RWPE2 (cell line): ENCODE measurements at regions not wholly inside any gene's neighbourhood (a gene's known extent, or its start where the extent isn't known, plus 50 kb on each side); places are given as distances from the start of the nearest gene placed in this dataset.

Source experiments
- ATAC-seq: fragments of 200-7000 bp; cut with Tn5 transposase; 3 replicates; pipeline ENCODE4 v1.9.1; 2021; ENCODE audit warnings: low read depth
- DNase-seq: peaks from one replicate; pipeline ENCODE4 v3.0.0-alpha.2; 2020; ENCODE audit warnings: low spot score
- H3K27ac ChIP-seq: fragments of 450-650 bp; 2 replicates; pipeline ENCODE4 v1.5.1; 2017; ENCODE audit warnings: mild to moderate bottlenecking; ENCODE audit not compliant: poor library complexity, severe bottlenecking
- H3K27me3 ChIP-seq: fragments of 250-450 bp; sonication (Bioruptor Pico); 2 replicates; pipeline ENCODE4 v1.5.1; 2021; ENCODE audit warnings: mild to moderate bottlenecking, moderate library complexity; ENCODE audit not compliant: insufficient read depth, poor library complexity, severe bottlenecking
- H3K36me3 ChIP-seq: fragments of 250-450 bp; sonication (Bioruptor Pico); 2 replicates; pipeline ENCODE4 v1.5.1; 2020; ENCODE audit warnings: low read depth, mild to moderate bottlenecking, moderate library complexity
- H3K4me1 ChIP-seq: fragments of 250-450 bp; sonication (Bioruptor Pico); 2 replicates; pipeline ENCODE4 v1.5.1; 2021; ENCODE audit warnings: mild to moderate bottlenecking, moderate library complexity; ENCODE audit not compliant: insufficient read depth, poor library complexity, severe bottlenecking
- H3K4me3 ChIP-seq: fragments of 250-450 bp; sonication (Bioruptor Pico); 2 replicates; pipeline ENCODE4 v1.5.1; 2021; ENCODE audit warnings: mild to moderate bottlenecking, moderate library complexity; ENCODE audit not compliant: severe bottlenecking
- H3K9me3 ChIP-seq: fragments of 250-450 bp; sonication (Bioruptor Pico); 2 replicates; pipeline ENCODE4 v1.5.1; 2021; ENCODE audit warnings: mild to moderate bottlenecking, moderate library complexity; ENCODE audit not compliant: severe bottlenecking
- CTCF ChIP-seq: fragments of 450-650 bp; IDR thresholded peaks from one replicate; pipeline ENCODE4 v1.5.1; 2017; ENCODE audit warnings: mild to moderate bottlenecking, moderate library complexity; ENCODE audit not compliant: poor library complexity, severe bottlenecking

GRCh38 chr7:25841575-25841974, 310.4 kb upstream of the NFE2L3 start:
- Histone ChIP-seq H3K9me3 (no peaks in the 10 kb centered on the region), H3K4me1 (no peaks in the 10 kb centered on the region), H3K4me3 (no peak overlapping the region), H3K27ac (no peak overlapping the region), H3K36me3 (no peaks in the 10 kb centered on the region), H3K27me3 (no peaks in the 10 kb centered on the region)
- no peak for ATAC-seq
- no peak for TF ChIP-seq CTCF
- no peak for DNase-seq

DNA sequence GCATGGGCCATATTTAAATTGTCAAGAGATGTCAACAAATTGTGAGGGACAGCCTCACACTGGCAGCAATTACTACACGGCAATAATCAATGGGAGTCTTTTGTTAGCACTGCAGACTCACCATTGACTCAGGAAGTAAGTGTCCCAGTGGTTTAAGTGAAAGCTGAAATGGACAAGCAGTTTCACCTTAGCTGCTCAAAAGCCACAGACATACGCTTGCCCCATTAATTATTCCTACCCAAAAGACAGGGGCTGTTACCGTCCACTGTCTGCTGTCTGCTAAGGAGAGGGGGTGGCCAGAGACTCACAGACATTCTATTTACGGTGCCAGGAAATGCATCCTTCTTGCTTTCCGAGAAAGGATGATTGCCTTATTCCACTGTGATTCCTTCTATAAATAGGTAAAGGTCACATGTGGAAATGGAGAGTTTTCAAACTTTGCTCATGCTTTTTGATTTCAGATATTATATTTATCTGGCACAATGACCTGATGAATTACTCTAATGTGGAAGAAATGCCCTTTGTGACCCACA, 309.7 kb upstream of the NFE2L3 start:
- DNase-seq (no peak), ATAC-seq (no peak)
- Histone ChIP-seq H3K36me3 (no peaks in the 10 kb centered on the region), H3K9me3 (no peaks in the 10 kb centered on the region), H3K4me3 (no peak overlapping the region), H3K4me1 (no peaks in the 10 kb centered on the region), H3K27me3 (no peaks in the 10 kb centered on the region), H3K27ac (no peak overlapping the region)
- TF ChIP-seq CTCF = no peak

- Histone ChIP-seq H3K27ac (no peak overlapping the region), H3K4me3 (no peak overlapping the region), H3K36me3 (no peaks in the 10 kb centered on the region), H3K9me3 (no peaks in the 10 kb centered on the region), H3K27me3 (no peaks in the 10 kb centered on the region), H3K4me1 (no peaks in the 10 kb centered on the region)
- DNase-seq (no peak), ATAC-seq (no peak)
- TF ChIP-seq CTCF = no peak
These were observed 308.5 kb upstream of the NFE2L3 start for GRCh38 chr7:25843467-25843866.

DNA sequence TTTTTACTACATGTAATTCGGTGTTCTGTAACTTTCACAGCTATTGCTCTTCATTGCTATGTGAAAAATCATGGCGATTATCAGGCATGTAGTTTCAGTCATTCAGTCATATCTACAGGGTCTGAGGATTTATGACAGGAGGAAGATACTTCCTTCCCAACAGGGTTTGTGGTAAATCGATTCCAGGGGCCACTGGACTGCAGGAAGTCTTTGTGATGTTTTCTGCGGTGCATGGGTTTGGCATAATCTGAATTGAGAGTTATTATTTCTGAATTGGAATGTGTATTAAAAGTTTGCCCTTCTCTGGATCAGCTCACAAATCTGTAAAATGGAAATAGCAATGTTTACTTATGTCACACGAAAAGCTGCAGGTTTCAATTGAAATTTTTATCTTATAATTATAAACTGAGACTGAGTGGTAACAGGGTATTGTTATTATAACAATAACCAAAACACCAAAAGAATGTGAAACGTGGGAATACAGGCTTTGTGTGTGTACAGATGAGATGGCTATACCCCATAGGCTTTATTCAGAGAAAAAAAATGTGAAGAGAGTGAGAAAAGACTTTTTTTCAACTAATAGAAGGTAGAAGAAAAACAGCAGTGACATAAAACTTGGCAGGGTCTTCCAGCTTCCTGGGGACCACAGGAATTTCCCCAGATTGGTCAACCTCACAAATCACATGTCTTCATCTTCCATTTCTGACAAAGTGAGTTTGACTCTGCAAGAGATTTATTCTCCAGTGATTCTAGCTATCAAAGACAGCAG, 307.7 kb upstream of the NFE2L3 start:
- no peak overlapping the region for H3K4me3 ChIP-seq
- no peak overlapping the region for H3K27ac ChIP-seq
- no peaks in the 10 kb centered on the region for H3K9me3 ChIP-seq
- ATAC-seq (no peak), DNase-seq (no peak)
- H3K36me3 ChIP-seq = no peaks in the 10 kb centered on the region
- no peak for TF ChIP-seq CTCF
- no peaks in the 10 kb centered on the region for H3K4me1 ChIP-seq
- H3K27me3 ChIP-seq = no peaks in the 10 kb centered on the region

DNA sequence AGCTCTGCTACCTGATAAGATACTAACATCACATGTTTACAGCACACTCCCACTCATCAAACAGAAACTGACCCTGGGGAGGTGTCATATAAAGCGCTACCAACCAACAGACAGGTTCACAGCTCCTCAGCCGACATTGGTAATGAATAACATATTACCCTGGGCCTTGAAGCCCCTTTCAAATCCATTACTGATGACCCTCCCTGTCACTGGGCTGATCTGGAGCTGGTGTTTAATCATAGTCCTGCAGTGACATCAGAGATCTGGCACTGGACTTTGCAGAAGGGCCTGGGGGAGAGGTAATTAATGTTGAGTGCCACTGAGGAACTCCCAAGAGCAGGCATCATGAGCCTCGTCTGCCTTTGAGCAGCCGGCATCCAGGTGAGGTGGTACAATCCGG, 306.5 kb upstream of the NFE2L3 start:
- Histone ChIP-seq H3K27ac (no peak overlapping the region), H3K27me3 (no peaks in the 10 kb centered on the region), H3K9me3 (no peaks in the 10 kb centered on the region), H3K36me3 (no peaks in the 10 kb centered on the region), H3K4me1 (no peaks in the 10 kb centered on the region), H3K4me3 (no peak overlapping the region)
- DNase-seq (no peak), ATAC-seq (no peak)
- TF ChIP-seq CTCF = no peak
